ENCODE measurements at regions not wholly inside any gene's neighbourhood (a gene's known extent, or its start where the extent isn't known, plus 50 kb on each side); places are given as distances from the start of the nearest gene placed in this dataset.
"Not testable (repeated sequence)": the region's sequence is repeated elsewhere in the genome, so short reads cannot be mapped to it uniquely, and the experiment has no call there.

DNA sequence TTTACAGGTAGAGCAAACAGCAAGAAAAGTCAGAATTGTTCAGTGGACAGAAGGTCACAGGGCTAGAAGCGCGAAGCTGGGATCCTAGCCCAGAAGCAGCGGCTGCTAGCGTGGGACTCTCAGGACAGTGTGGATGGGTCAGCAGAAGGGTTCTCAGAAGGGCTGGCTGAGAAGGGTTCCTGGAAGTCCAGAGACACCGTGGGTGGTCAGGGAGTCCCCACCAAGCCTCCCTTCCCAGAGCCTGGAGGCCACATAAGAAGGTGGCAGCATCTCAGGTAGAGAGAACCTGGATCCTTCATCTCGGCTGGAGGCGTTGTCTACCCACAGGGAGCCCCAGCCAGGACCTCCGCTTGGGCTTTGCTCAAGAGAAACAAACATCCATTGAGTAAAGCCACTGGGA lies 696.3 kb downstream of the PTPRU start:
- DNase-seq (ENCODE audit: low read depth in 2 of 3, low spot score in 1 of 3) = no peak

DNA sequence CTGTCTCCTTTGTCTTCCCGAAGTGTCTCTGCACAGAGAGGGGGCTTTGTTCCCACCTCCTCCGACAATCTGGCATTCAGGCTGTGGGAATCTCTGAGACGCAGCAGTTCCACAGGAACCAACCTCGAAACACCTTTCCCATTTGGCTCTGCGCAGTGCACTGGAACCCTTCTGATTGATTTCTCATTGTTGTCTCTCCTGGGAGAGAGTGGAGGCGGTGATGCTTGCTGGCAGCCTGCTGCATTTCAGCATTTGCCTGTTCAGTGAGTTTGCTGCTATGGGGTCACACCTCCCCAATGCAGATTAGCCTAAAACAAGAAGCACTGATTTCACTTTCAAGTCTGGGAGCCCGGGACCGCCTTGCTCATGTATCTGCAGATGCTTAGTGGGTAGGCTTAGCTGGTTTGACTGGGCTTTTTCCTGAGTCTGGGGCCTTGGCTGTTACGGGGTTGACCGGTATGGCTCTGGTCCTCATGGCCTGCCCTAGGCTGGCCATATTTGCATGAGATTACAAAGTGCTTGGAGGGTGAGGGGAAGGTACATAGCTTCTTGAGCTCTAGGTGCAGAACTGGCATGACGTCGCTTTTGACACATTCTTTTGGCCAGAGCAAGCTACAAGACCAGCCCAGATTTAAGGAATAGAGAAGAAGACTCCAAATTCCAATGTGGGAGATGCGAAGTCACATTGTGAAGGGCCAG lies 695.3 kb downstream of the PTPRU start:
- DNase-seq (ENCODE audit: low read depth in 2 of 3, low spot score in 1 of 3) = no peak

DNA sequence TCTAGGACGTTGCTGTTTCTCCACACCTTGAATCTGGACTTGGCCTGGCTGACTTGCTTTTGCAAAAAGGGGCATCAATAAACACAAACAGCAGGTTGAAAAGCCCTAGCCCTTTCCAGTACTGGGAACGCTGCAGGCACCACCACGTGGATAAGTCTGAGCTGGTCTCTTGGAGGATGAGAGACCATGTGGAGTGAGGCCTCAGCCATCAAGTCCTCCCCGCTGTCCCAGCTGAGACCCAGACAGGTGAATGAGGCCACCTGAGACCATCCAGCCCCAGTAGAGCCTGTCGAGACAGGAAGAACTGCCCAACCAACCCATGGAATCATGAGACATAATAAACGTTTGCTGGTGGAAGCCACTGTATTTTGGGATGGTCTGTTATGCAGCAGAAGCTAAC lies 688.7 kb downstream of the PTPRU start:
- no peak for DNase-seq (ENCODE audit: low read depth in 2 of 3, low spot score in 1 of 3)

DNA sequence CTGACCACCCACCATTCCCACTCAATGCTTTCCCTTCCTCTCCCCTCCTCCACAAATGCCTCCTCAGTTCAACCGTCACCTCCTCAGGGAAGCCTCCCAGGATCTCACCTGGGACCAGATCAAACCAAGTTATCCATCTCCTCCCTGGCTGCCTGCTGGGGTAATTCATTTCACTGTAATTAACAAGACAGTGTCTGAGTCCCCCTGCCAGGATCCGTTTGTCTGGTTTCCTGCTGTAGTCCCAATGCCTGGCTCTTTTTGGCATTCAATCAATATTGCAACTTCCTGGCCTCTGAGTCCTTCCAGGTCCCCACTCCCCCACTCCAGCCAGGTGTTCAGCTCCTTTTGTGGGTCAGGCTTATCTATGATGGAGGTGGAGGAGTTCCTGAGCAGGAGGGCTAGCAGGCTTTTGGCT lies 687.7 kb downstream of the PTPRU start:
- no peak for DNase-seq (ENCODE audit: low read depth in 2 of 3, low spot score in 1 of 3)

DNA sequence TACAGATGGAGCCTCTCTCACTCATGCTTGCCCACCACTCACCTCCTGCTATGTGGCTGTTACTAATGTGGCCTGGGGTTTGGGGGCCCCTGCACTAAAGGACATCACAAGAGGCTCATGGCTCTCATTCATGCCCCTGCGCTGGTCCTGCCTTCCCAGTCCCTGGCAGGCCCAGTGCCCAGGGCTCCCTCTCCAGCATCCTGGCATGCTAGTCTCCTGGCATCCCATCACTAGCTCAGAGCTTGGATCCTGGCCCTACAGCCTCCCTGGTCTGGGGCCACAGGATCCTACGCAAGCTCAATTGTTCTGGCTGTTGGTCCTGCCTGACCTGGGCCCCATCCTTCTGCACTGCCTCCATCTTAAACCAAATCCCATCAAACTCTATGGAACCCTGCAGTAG lies 685.4 kb downstream of the PTPRU start:
- no peak for DNase-seq (ENCODE audit: low read depth in 2 of 3, low spot score in 1 of 3)

DNA sequence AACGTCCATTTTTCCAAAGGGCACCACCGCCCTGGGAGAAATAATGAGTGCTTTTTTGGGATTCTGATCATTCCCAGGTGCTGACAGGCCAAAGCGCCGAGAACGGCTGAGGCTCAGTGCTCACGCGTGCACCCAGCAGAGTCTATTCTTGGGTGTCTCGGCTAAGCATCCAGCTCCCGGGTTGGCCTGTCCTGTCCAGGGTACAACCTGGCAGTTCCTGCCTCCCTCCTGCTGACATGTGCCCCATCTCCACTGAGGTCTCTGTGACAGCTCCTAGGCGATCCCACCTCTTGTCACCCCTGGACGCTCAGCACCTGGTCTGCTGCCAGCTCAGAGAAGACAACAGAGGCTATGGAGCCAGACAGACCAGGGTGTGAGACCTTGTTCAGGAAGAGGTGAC lies 684.5 kb downstream of the PTPRU start:
- DNase-seq (ENCODE audit: low read depth in 2 of 3, low spot score in 1 of 3) = no peak

DNA sequence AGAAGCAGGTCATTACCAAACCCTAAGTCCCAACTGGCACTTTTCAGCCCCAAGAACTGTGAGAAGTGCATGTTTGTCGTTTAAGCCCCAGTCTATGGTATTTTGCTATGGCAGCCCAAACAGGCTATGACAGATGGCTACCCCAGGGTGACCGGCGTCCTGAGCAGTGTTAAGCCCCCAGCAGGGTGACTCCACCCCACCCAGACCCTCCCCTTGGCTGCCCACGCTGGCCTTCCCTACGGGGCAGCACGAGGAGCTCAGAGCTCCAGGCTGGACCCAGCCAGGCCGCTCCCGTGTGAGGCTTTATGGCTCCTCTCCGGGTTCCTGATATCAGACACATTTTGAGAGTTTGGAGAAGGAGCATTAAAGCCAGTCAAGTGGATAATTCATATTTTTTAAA lies 684.0 kb downstream of the PTPRU start:
- no peak for DNase-seq (ENCODE audit: low read depth in 2 of 3, low spot score in 1 of 3)

DNA sequence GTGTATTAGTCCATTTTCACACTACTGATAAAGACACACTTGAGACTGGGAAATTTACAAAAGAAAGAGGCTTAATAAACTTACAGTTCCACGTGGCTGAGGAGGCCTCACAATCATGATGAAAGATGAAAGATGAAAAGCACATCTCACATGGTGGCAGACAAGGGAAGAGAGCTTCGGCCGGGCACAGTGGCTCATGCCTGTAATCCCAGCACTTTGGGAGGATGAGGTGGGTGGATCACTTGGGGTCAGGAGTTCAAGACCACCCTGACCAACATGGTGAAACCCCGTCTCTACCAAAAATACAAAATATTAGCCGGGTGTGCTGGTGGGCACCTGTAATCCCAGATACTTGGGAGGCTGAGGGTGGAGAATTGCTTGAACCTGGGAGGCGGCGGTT lies 682.7 kb downstream of the PTPRU start:
- not testable (repeated sequence) for DNase-seq (ENCODE audit: low read depth in 2 of 3, low spot score in 1 of 3)

DNA sequence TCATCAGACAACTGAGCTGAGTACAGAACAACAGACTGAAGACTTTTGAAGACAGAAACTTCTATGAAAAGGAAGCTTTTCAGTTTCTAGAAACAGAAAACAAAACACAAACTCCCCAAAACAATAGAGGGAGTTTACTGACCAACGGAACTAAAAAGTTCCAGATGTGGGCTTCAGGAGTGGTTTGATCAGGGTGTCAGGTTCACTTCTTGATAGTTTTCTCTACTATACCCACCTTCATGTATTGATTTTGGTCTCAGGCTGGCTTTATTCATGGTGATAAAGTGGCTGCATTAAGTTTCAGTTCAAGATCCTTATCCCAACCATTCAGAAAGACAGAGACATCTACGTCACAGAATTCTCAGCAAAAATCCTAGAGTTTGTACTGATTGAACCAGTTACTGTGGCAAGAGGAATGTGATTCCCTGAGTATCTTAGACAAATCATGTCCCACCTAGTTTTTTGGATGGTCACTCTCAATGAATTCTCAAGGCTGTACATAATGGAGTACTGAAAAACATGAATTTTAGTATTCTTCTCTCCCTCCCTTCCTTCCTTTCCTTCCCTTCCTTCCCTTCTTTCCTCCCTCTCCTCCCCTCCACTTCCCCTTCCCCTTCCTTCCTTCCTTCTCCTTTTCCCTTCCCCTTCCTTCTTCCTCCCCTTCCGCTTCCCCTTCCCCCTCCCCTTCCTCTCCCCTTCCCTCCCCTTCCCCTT lies 680.5 kb downstream of the PTPRU start:
- DNase-seq (ENCODE audit: low read depth in 2 of 3, low spot score in 1 of 3) = no peak

DNA sequence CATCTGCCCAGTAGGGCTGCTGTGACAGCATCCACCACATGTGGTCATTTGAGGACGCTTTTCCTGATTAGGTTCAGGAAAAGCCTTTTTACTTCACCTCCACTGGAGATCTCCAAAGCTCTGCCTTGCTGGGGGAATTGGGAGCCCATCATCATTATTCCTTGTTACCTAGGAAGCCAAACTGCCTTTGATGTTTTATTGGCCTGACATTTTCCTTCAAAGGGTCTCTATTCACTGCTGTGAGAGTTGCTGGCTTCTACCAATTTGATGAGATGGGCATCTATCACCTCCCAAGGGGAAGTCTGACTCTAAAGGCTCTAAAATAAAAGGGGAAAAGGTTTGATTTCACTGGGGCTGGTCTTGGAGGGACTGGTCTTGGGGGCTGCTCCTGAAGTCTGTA lies 678.6 kb downstream of the PTPRU start:
- DNase-seq (ENCODE audit: low read depth in 2 of 3, low spot score in 1 of 3) = no peak

DNA sequence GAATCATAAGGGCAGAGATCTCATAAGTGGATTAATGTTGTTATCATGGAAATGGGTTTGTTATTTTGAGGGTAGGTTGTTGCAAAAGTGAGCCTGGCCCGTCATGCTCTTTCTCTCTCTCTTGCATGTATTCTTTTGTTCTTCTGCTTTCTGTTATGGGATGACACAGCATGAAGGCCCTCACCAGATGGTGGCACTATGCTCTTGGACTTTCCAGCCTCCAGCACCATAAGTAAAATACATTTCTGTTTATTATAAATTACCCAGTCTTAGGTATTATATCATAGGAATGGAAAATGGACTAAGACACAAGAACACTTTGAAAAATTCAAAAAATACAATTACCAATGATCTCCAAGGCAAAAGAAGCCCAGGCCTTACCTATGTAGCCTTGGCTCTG lies 676.1 kb downstream of the PTPRU start:
- DNase-seq (ENCODE audit: low read depth in 2 of 3, low spot score in 1 of 3) = no peak

DNA sequence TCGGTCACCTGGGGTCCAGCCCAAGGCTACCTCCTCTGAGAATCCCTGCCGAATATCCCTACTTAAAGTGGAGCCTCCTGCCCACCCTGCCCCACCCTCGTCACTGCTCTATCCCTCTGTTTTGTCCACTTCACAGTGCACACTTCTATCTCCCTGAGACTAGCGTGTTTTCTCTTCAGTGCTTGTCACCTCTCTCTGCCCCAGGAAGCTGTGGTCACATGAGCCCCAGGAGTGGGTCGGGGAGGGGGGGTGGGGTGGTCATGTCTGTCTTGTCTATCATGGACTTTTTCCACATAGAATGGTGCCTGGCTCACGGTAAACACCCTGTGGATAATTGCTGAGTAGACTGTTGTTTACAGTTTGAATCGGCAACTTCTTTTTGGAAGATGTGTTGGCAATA lies 673.6 kb downstream of the PTPRU start:
- DNase-seq (ENCODE audit: low read depth in 2 of 3, low spot score in 1 of 3) = no peak

DNA sequence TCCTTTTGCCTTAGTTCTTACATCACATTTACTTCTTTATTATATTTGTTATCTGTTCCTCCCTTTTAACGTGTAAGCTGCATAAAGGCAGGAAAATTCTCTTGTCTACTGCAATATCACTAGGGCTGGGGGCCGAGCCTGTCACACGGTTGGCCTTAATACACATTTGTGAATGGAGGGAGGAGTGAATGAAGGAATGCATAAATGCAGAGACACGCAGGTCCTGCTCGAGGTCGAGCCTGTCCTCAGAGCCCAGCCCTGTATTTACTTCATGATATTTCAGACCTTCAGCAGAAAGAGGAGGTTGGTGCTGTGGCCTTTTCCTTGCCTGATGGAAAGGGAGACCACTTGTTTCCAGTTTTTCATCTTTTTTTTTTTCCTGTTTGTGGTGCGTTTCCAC lies 671.3 kb downstream of the PTPRU start:
- no peak for DNase-seq (ENCODE audit: low read depth in 2 of 3, low spot score in 1 of 3)

DNA sequence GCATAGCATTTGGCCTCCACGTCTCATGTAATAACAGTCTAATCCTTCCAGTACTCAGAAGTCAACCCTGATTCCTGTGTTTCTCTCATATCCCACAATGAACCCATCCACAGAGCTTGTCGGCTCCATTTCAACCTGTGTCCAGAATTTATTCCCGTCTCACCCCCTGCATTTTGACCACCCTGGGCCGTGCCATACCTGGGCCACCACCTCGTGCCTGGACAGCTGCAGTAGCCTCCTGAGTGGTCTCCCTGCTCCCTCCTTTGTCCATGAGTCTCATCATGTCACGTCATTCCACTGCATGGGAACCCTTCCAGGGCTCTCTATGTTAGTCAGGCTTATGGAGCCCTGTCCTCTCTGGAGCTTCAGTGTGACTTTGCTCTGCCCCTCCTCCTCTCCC lies 670.6 kb downstream of the PTPRU start:
- no peak for DNase-seq (ENCODE audit: low read depth in 2 of 3, low spot score in 1 of 3)

DNA sequence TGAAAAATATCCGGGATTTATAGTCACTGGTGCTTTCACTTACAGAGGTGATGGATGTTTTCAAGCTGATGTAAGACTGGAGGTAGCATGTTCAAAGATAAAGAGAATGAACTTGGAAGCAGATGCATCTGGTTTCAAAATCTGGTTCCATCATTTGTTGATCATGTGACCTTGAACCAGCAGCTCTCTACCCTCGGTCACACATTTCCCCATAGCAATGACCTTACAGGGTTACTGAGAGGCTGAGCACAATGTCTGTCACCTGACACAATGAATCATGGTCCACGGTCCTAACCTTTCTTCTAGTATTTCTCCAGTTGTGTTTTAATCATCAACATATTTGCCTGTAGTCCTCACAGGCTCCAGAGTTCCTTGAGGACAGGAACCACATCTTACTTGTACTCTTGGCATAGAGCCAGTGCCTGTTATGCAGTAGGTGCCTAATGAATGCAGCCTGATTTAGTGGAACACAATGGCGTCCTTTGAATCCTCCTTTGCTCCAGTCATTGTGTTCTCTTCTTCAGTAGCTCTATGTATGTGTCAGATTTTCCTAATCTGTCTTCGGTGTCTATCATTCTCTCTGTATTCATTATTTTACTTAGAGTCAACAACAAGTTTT lies 667.3 kb downstream of the PTPRU start:
- DNase-seq (ENCODE audit: low read depth in 2 of 3, low spot score in 1 of 3) = no peak

DNA sequence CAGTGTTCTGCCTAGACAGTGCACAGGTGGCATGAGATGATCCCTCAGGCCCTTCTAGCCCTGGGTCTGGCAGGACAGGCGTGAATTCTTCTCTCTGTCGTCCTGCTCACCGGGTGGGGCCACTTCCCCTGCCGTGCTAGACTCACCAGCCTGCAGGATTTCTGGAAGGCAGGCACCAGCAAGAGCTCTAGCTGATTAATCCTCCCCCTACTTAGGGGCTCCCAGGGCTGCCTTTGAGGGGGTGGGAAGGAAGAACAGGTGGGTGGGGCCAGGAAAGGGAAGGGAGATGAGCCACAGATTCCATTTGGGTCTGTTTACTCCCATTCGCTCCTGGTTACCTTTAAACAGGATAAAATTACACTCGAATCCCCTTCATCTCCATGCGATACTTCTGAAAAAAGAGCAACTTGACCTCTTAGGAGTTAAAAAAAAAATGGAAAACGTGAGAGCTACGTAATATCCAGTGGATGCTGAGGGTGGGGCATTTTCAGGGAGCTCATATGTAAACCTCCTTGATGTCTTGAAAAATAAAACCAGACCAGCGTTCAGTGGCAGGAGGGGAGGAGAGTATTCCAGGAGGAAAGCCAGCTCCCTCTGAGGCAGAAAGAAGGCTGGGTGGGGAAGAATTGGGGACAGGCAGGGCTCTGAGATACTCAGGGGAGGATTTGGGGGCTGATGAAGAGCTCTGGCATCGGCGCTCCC lies 665.5 kb downstream of the PTPRU start:
- DNase-seq (ENCODE audit: low read depth in 2 of 3, low spot score in 1 of 3) = no peak

DNA sequence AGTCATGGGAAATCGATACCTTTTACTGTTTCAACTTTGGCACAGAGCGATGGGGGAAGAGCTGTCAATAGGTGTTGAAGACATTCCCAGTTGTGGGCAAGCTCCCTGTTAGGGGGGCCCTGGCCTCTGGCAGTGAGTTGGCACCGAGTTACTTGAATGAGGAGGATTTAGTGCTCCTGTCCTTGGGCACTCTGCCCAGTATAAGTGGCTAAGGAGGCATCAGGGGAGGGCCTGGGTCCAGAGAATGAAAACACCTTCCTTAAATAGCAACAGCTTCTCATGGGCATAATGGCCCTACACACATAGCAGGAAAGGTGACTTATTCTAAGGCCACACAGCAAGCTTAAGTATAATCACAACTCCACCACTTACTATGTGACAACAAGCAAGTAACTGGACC lies 664.4 kb downstream of the PTPRU start:
- DNase-seq (ENCODE audit: low read depth in 2 of 3, low spot score in 1 of 3) = no peak

DNA sequence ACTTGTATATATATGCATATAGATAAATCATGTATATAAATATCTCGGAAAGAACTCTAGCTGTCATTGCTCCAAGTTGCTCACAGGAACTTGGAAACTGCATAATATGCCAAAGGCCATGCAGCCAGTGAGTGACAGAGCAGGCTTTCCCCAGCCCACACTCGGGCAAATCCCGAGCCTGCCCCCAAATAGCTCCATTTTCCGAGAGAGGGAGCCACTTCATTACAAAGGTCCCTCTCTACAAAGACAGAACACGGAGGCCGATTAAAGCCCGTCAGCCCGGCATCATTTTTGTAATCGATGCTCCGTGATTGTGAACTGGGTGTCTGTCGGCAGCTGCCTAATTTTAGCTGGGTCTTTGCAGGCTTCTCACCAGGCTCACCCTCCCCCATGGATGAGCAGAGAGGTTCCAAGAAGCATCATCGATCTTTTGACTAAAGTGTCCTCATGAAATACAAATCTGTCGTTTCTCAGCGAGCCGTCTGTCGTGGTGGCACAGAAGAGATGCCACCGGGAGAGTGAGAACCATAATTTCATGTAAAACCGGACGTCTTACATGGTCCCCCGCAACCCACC lies 663.9 kb downstream of the PTPRU start:
- no peak for DNase-seq (ENCODE audit: low read depth in 2 of 3, low spot score in 1 of 3)

DNA sequence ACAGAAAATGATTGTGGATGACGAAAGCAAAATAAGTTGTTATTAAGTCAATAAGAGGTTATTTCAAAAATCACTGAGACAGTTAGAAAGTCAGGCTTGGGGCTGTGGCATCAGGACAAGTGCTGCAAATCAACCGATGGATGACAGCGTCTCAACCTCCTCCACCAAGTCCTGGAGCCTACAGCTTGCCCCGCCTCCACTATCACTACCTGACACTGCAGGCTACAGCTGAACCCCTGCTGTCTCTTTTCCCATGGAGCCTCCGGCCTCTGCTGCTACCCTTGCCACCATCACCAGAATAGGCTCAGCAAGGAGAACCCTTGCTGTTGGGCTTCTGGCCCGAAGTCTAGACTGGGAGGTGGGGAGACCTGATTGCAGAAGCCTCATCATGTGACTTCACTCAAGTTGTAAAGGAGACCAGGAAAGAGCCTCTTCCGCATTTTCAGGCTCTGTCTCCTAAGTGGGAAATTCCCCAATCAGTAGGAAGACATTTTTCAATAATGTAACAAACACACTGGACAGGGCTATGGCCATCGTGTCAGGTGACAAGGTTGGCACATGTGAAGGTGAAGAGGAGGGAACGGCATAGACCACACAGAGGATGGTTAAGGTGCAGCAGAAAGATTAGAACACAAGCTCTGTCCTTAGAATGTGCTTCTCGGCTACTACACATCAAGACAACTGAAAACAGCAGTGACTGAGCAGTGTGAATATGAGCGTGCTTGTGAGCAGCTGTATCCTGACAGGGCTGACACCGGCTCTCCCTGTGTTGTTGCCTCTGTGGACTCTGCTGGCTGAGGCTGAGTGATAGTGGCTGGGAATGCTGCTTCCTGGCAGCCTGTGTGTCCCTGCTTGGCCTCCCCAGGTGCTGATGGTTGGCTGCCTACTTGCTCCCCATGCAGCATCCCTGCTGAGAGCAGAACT lies 660.7 kb downstream of the PTPRU start:
- no peak for DNase-seq (ENCODE audit: low read depth in 2 of 3, low spot score in 1 of 3)

DNA sequence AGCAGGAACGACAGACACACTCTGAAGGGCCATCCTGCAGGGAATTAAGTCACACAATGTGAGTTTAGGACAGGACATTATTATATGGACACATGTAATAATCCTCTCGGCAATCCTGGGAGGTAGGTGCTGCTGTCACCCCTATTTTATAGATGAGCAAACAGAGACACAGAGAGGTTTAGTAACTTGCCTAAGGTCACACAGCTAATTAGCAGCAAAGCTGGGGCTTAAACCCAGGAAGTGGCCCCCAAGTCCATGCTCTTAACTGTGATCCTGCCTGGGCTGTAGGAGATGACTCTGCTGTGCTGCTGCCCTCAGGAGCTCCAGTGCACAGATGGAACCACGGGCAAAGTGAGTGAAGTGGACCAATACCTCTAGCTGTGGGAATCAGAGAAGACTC lies 660.0 kb downstream of the PTPRU start:
- no peak for DNase-seq (ENCODE audit: low read depth in 2 of 3, low spot score in 1 of 3)

DNA sequence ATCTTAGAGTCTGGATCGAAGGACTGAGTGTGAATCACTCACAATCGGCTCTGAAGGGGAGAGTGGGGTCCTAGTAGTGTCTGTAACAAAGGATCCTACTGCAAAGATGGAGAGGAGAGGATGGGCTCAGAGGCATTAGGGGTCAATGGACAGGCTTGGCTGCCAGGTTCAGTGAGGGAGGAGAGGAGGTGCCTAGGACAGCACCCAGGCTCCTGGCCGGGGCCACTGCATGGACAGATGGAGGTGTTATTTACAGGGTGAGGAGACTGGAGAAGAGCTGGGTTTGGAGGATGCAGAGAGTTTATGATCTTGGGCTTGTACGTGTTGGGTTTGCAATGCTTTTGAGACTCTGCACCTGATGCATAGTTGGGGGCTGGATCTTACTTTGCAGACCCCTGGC lies 658.9 kb downstream of the PTPRU start:
- DNase-seq (ENCODE audit: low read depth in 2 of 3, low spot score in 1 of 3) = no peak

All from stimulated activated CD4-positive, alpha-beta T cell treated with anti-CD3 and anti-CD28 coated beads, Interleukin-12 subunit alpha, Interleukin-12 subunit beta, amount 100 ng/mL, for 48 hours (primary cell).